Amygdala (tissue), 56 donors: ENCODE measurements at regions not wholly inside any gene's neighbourhood (a gene's known extent, or its start where the extent isn't known, plus 50 kb on each side); places are given as distances from the start of the nearest gene placed in this dataset.

Experiments
- DNase-seq, 56 donors: peaks; one replicate each; lab custom pipeline; 2025; lab: John Stamatoyannopoulos, UW

DNA sequence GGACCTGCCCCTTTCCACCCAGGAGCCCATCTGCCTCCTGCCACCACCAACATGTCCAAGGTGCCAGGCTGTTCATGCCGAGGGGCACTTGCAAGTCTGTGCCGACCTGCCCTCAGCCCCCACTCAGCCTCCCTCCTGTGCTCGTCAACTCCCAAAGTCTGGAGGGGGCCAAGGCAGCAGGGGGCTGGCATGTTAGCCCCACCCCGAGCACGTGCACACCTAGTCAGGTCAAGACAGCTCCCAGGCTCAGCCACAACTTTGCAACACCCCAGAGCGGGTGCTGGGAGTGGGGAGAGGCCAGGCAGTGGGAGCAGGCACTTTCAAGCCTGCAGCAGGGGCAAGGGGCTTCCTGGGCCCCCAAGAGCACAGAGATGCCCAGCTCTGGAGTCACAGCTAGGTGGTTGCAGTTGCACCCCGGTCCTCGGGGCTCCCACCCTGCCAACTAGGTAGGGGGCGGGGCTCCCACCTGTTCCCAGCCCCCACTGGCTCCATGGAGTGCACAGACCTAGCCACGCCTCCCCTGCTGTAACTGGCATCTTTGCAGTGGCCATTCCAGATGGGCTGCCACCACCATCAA is 272.5 kb downstream of the CETN3 start:
- DNase-seq: no peak

DNA sequence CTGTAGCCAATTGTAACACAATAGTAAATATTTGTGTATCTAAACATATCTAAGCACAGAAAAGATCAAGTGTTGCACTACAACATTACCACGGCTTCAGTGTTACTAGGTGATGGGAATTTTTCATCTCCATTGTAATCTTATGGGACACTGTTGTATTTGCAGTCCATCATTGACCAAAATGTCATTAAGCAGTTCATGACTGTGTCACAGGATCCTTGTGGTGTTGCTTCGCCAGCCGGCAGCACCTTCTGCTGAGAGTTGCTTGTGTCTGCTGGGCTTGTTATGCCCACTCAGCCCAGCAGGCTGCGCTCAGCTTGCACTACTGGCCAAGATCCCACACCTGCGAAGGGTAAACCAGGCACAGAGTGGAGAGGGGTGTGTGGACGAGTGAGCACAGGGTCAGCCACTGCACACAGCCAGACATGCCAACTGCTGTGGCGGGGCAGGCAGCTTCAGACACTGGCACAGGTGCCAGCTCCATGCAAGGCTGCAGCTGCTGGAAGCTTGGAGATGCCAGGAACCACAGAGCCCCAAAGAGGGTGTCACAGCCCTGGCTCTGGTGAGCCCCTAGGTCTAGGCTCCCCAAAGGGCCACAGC is 273.7 kb downstream of the CETN3 start:
- no peak for DNase-seq

DNA sequence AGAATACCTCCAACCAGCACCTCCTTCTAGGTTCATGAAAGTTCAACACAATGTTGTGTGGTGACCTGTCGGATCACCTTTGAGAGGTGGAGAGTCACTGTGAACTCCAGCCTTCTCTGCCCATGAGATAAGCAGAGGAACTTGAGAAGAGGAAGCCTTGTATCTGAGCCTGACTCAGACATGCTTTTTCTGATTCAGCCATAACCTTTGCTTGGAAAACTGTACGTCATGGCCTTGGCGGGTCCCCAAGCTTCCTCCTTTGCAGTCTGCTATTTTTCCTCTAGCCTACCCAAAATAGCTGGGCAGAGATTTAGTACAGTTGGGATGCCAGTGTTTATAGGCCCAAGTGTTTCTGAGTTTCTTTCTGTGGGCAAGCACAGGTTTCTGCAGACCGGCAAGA is 274.7 kb downstream of the CETN3 start:
- DNase-seq: peak in 17 of 56 donors; percentile 1 to 43 (median 10)

DNA sequence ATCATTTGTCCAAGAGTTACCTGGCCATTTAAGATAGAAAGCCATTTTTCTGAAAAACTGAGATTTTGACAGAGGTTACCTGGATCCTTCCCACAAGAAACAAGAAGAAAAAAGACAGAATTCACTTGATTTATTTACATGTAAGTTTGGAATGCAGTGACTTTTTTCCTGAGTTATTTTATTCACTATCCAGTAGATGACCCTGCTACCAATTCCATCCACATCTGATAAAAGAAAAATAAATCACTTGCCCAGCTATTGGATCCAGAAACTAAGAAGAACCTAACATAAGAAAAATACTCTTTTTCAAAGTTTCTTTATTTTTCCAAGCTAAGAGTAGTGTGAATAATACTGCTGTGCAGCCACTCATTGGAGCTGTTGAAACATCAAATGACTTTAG is 275.2 kb downstream of the CETN3 start:
- no peak for DNase-seq

DNA sequence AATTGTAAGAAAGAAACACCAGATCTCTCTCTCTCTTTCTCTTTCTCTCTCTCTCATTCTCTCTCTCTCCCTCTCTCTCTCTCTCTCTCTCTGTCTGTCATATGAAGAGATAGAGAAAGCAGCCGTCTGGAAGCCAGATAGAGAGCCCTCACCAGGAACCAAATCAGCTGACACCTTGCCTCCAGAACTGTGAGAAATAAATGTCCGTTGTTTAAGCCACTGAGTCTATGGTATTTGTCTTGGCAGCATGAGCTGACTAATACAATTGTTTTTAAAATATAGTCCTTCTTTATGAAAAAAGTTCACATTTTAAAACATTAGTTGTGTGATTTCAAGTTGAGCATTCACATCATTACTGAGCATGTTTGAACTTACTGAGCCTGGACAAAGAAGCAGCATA is 275.6 kb downstream of the CETN3 start:
- no peak for DNase-seq

DNA sequence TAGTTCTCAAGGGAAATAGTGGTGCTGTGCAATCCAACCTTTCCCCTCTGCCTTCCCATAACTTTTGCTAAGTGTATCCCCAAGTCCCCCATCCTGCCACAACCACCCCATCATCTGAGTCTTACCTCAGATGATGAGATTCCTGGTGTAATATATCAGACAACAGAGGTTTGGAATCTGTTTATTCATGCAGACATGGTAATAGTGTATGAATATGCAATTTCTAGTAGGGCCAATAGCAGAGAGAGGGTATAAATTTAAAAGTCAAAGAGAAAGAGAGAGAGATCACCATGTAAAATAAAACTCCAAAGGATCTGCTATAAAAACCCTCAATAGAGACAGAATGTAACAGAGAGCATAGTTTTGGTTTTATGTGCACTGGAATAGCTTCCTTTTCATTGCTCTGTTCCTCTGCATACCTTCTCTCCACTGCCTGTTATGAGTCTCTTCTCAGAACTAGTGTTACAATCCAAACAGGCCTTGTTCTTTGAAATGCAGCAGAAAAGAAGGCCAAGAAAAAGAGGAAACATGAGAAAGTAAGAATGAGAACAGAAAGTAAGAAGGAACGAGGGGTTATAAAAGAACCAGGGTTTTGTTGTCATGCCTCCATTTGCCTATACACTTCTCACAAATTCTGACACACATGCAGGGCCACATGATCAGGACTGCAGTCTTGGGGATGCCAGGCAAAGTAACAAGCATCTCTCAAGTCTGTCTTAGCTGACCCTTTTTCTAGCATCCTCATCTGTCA is 278.0 kb downstream of the CETN3 start:
- DNase-seq: peak in 3 of 56 donors; percentile 4 to 7 (median 5)

DNA sequence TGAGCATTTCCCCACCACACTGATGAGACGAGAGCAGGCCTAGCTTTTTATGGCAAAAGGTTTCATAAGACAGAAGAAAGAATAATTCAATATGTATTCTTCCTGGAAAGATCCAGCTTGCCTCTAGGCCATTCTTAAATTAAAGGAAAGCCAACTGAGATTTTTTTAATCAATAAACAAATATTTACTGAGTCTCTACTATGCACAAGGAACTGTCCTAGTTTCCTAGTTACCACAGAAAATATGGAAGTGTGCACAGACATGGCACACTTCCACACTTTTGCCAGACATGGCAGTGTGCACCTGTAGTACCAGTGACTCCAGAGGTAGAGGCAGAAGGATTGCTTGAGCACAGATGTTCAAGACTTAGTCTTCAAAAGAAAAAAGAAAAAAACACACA is 281.0 kb downstream of the CETN3 start:
- DNase-seq: no peak

DNA sequence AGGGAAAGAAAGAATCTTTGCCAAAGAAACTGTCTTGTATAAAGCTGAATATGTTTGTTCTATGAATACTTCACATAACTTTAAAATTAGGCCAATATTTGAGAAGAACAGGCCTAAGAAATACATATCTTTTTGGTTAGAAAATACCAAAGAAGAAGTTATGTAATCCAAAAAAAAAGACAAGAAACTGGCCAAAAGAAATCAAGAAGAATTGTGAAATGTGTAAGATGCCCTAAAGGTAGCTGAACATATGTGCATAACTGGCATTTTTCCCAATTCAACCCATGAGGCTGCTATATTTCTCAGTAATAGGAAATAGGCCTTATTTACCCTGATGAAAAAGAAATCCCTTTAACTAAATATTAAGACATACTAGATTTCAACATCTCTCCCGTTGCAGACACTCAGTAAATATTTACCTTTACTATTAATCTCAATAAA is 290.0 kb downstream of the CETN3 start:
- DNase-seq: no peak

DNA sequence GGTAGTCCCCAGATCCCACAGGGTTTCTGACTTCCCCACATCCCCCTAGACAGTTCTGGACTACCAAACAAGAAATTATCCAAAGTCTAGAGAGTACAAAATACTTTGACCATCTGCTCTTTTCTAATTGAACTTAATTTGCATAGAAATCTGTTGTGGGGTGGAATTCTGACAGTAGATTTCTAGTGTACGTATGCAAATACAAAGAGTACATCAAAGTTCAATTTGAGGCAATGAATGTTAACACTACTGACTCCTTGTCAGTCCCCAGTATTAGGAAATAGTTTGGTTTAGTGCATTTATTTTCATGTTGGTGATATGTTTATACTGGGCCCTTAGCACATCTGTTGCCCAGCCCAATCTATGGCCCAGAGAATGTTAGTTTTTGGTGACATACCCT is 292.6 kb downstream of the CETN3 start:
- DNase-seq: no peak

DNA sequence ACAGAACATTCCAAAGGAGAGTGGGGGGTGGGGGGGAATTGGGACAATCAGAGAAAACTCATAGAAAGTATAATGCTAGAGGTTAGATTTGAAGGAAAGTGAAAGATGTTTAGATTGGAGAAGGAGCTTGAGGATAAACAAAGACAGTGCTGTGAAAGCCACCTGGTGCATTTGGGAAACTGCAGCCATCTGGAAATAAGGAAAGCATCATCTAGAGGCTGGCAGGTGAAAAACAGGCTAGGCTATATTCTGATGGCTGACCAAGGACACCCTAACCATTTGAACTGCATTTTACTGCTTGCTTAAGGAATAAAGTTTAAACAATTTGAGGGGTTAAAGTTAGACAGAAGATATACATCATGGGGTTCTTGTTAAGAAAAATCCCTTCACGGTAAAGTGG is 296.4 kb downstream of the CETN3 start:
- DNase-seq: no peak

DNA sequence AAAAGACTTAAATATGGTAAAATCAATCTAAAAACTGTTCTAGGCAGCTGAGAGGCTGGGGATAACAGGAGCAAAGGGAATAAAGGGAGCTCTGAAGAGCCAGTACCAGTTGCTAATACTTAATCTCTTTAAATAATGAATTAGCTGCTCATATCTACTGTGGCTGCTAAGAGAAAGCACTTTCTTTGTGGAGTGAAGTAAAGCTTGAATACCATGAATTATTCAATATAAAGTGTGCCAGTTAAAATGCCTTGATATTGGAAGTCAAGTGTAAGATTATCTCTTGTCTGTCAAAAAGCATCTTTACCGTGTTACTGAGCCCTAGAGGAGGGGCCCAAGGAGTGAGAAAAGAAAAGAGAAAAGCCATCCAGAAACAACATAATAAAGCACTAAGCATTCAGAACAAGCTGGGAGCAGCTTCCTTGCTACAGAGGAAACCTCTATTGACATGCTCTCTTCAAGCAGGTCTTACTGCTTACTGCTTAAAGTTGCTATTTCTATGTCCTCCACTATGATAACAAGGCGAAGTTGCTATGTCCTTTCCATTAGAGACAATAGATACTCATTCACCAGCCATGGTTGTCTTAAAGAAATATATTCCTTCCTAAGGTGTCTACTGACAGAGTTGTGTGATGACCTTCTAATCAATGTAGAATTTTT is 297.4 kb downstream of the CETN3 start:
- no peak for DNase-seq

DNA sequence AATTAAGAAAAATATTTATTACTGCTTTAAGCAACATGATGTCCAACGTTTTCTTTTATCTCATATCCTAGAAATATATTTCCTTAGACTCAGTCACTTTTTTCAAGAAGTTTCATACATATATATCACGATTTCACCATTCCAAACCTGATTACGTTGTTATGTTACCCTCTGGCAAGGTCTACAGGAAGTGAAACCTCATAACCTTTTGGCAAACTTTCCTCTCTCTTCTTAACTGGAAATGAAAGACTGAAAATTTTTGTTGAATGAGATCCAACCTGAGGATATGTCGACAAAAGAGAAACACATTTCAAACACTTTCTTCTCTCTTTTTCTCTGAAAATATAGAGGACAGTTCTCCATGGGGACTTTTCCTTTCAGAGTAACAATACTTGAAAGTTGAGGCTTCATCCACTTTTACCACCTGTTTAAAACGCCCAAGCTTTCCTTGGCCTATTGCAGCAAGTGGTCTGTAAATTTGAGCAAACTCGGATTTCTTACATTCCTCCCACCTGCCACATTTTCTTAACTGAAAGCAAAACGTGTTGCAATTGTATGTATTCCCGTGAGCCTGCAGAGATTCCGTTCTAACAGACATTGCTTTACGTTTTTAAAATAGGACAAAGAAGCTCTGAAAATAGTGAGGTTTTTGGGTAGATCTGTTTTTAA is 298.1 kb downstream of the CETN3 start:
- DNase-seq: no peak

DNA sequence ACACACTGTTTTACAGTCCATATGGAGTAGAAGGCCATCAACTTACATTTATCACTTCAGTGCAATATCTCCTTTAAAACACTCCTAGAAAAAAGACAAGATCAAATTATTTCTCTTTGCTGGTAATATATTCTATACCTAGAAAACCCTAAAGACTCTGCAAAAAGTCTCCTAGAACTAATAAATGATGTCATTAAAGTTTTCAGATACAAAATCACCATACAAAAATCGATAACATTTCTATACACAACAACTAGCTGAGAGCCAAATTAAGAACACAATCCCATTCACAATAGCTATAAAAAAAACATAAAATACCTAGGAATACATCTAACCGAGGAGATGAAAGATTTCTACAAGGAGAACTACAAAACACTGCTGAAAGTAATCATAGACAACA is 300.3 kb downstream of the CETN3 start:
- DNase-seq: no peak

DNA sequence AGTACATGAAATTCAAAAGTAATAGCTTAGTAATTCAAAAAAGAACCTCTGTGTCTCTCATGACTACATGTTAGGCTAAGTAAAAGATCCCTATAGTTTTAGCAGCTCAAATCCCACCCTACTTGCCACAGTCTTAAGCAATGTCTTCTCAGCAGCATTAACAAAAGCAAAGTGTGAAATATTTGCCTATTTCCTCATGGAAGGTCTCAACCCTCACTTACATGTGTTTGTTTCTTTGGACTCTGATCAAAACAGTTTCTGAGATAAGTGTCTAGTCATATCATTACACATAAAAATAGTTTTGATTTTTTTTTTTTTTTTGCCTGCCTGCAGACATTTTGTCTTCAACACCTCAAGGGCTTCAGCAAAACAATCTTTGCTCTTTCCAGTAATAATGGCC is 310.5 kb downstream of the CETN3 start:
- no peak for DNase-seq

DNA sequence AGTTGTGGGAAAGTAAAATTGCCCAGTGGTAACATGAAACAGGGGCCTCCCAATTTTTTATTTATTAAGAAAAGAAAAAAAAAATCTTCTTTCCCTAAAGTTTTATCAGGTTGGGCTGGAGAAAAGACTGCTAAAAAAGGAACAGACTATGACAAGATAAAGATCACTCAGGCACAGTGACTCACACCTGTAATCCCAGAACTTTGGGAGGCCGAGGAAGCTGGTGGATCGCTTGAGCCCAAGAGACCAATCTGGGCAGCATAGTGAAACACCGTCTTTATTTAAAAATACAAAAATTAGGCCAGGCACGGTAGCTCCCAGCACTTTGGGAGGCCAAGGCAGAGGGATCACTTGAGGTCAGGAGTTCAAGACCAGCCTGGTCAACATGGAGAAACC is 312.5 kb downstream of the CETN3 start:
- no peak for DNase-seq

DNA sequence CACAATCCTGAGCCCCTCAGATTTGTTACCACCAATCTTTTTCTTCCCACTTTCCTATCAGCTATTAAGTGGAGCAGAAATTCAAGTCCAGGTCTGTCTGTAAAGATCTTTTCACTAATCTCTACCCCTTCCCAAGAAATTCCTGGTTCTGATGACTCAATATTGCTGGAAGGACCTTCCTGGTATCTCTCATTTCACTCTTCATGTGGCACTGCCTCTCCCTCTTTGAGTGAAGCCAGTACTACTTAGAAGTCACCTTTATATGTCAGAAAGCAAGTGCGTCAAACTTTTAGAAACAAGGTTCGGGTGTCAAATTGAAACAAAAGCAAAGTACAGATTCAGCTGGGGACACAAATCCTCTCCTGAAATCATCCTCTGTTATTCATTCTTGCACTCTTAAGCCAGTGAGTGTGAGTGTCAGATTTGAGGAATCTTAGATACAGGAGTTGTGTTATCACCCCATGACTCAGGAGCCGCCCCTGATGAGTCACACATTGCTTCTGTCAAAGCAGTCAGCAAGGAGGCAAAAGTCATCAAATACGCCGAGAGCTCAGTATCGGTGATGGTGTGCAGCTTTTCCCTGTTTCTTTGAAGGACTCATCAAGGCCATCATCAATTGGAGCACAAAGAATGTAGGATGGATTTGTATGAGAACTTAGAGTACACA is 313.0 kb downstream of the CETN3 start:
- no peak for DNase-seq

DNA sequence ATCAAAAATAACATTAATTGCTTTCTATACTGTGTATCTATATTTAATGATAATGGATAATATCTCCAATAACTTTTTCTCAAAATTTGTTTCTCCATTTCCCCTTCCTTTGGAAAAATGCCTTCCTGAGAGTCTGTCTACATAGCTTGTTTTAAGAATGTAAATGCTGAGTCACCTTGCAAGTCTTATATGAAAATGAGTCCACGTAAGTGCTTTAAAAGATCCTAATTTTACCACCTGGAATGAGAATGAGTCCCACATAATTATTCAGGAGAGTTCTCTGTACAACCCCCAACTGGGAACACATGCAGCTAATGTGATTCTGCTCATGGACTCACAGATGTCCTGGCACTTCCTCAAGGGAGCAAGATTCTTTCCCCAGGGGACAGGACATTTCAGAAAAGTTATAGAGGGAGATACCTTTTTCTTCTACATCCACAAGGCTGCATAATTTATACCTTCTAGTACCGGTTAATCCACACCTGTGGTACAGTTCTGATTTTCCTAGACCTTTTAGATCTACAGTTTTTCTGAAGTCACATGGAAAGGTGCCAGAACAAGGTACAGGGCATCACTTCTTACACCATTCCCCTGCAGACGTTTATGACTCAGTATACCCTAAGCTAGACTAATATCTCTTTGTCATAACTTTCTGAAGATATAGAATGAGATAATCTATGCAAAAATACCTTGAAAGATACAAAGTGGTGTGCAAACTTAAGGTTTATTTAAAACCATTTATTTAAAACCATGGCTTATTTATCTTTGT is 314.1 kb downstream of the CETN3 start:
- no peak for DNase-seq

DNA sequence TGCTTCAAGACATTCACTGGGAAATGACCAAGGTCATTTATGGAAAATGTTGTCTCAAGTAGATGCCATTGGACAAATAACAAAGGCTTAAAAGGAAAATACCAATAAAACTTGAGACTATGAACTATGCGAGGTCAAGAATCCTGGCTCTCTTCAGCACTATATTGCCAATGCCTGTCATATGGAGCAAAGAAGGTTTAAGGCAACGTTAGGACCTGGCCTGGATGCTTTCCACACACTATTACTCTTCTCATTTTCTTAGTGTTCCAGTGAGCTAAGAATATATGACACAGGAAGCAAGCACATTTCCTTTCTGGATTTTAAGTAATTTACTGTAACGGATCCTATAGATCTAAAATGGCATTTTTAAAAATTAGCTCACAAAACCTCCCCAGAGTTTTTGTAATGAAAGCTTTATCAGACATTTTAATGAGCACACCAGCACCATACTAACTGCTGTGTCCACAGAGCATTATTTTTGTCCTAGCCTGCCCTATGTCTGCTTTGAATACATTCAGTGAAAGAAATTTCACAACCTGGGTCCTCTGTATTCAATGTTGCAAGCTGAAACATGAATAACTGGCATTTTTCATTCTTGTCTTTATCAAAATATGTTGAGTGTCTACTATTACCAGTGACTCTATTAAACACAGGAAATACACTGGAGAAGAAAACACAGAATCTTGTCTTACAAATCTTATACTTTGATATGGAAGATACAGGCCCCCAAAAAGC is 315.6 kb downstream of the CETN3 start:
- no peak for DNase-seq

DNA sequence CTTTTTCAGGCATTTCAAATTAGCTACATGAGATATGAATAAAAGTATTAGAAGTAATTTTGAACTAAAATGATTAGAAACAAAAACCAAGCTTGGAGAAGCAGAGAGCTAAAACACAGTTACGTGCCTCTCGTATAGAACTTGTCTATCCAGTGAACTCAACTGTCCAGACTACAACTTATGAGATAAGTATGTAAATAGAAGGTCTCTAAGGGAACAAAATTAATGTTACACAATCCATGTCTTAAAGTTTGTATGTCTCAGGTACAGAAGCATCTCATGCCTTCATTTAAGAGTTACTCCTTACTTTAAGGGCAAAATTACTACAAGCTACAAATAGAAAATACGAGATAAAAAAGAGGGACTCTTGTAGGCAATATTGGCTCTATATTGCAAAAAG is 316.8 kb downstream of the CETN3 start:
- no peak for DNase-seq
